Nephron (organoid): ENCODE measurements at regions not wholly inside any gene's neighbourhood (a gene's known extent, or its start where the extent isn't known, plus 50 kb on each side); places are given as distances from the start of the nearest gene placed in this dataset.

ENCODE experiments used
- H3K27ac Mint-ChIP-seq, 3 experiments: 2 replicates each; pipeline ENCODE4 v1.8.0; 2020; ENCODE audit warnings: mixed read lengths in 3 of 3, mild to moderate bottlenecking in 2 of 3, moderate library complexity in 1 of 3
- H3K27me3 Mint-ChIP-seq: 2 replicates; pipeline ENCODE4 v1.8.0; 2021; ENCODE audit warnings: low read depth, mild to moderate bottlenecking, moderate library complexity, mixed read lengths
- H3K36me3 Mint-ChIP-seq: 2 replicates; pipeline ENCODE4 v1.8.0; 2020; ENCODE audit warnings: low read depth, mixed read lengths
- H3K4me1 Mint-ChIP-seq: 2 replicates; pipeline ENCODE4 v1.8.0; 2020; ENCODE audit warnings: mixed read lengths
- H3K4me3 Mint-ChIP-seq, 3 experiments: 2 replicates each; pipeline ENCODE4 v1.8.0; 2020; ENCODE audit warnings: mild to moderate bottlenecking in 3 of 3, mixed read lengths in 3 of 3, moderate library complexity in 2 of 3
- H3K9me3 Mint-ChIP-seq: 2 replicates; pipeline ENCODE4 v1.8.0; 2020; ENCODE audit warnings: mixed read lengths
- TF ChIP-seq, protein P1 (sequence below), 3 experiments: fragments of 200-600 bp; sonication (generic); IDR thresholded peaks; one replicate each; pipeline ENCODE4 v1.5.0; 2021; ENCODE audit warnings: antibody characterized with exemption in 3 of 3; ENCODE audit not compliant: unreplicated experiment in 3 of 3

GRCh38 chr13:53520132-53520531, 491.5 kb downstream of the OLFM4 start:
- no peak overlapping the region for H3K27ac Mint-ChIP-seq
- H3K4me3 Mint-ChIP-seq = no peak overlapping the region
- H3K36me3 Mint-ChIP-seq = no peaks in the 10 kb centered on the region
- TF ChIP-seq, protein P1, sequence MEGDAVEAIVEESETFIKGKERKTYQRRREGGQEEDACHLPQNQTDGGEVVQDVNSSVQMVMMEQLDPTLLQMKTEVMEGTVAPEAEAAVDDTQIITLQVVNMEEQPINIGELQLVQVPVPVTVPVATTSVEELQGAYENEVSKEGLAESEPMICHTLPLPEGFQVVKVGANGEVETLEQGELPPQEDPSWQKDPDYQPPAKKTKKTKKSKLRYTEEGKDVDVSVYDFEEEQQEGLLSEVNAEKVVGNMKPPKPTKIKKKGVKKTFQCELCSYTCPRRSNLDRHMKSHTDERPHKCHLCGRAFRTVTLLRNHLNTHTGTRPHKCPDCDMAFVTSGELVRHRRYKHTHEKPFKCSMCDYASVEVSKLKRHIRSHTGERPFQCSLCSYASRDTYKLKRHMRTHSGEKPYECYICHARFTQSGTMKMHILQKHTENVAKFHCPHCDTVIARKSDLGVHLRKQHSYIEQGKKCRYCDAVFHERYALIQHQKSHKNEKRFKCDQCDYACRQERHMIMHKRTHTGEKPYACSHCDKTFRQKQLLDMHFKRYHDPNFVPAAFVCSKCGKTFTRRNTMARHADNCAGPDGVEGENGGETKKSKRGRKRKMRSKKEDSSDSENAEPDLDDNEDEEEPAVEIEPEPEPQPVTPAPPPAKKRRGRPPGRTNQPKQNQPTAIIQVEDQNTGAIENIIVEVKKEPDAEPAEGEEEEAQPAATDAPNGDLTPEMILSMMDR (IDR thresholded peaks at IDR 0.05; ENCODE audit: unreplicated experiment in 3 of 3) = no peak
- H3K27me3 Mint-ChIP-seq = peaks cover 5% of the 10 kb centered on the region
- no peaks in the 10 kb centered on the region for H3K9me3 Mint-ChIP-seq
- no peaks in the 10 kb centered on the region for H3K4me1 Mint-ChIP-seq

DNA sequence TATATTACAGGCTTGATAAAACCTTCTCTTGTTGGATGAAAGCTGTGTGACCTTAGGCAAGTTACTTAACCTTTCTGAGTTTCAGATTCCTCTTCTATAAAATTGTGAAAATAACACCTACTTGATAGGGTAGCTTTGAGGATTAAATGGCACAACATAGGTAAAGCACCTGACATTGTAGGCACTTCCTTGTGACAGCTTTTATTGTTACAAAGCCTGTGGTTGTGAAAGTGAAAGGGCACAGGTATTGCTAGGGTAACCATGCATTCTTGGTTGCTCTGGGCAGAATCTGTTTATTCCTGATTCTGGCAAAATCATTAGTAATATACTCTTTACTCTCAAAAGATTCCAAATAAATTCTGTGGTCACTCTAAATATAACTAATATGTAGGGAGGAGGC, 493.4 kb downstream of the OLFM4 start:
- TF ChIP-seq, protein P1 (IDR thresholded peaks at IDR 0.05; ENCODE audit: unreplicated experiment in 3 of 3) = no peak
- no peak overlapping the region for H3K27ac Mint-ChIP-seq
- no peaks in the 10 kb centered on the region for H3K36me3 Mint-ChIP-seq
- H3K4me1 Mint-ChIP-seq = no peaks in the 10 kb centered on the region
- H3K4me3 Mint-ChIP-seq = no peak overlapping the region
- no peaks in the 10 kb centered on the region for H3K9me3 Mint-ChIP-seq
- peaks cover 5% of the 10 kb centered on the region for H3K27me3 Mint-ChIP-seq

DNA sequence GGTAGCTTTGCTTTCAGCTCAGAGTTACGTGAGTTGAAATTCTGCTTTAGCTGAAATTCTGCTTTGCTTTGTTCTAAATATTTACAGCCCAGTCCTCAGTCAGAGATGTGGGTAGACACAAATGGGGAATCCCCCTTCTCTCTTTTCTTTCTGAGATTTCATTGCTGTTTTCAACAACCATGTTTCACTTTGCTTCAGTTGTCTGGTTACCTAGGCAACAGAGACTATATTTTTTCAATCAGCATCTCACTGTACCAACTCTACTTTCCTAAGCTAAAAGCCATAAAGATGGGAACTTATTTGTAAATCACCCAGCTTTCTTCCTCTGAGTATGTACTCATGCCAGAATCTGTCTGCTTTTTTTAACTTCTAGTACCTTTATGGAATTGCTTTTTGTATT, 509.0 kb downstream of the OLFM4 start:
- TF ChIP-seq, protein P1 (IDR thresholded peaks at IDR 0.05; ENCODE audit: unreplicated experiment in 3 of 3) = no peak
- Mint-ChIP-seq H3K9me3 (peaks cover 3% of the 10 kb centered on the region), H3K27ac (no peak overlapping the region), H3K36me3 (no peaks in the 10 kb centered on the region), H3K4me1 (no peaks in the 10 kb centered on the region), H3K4me3 (no peak overlapping the region), H3K27me3 (peaks cover 3% of the 10 kb centered on the region)

GRCh38 chr13:53545340-53545941, 516.8 kb downstream of the OLFM4 start:
- Mint-ChIP-seq H3K36me3 (no peaks in the 10 kb centered on the region), H3K27me3 (peaks cover 3% of the 10 kb centered on the region), H3K9me3 (no peaks in the 10 kb centered on the region), H3K27ac (no peak overlapping the region), H3K4me1 (no peaks in the 10 kb centered on the region), H3K4me3 (no peak overlapping the region)
- TF ChIP-seq, protein P1 (IDR thresholded peaks at IDR 0.05; ENCODE audit: unreplicated experiment in 3 of 3) = no peak

DNA sequence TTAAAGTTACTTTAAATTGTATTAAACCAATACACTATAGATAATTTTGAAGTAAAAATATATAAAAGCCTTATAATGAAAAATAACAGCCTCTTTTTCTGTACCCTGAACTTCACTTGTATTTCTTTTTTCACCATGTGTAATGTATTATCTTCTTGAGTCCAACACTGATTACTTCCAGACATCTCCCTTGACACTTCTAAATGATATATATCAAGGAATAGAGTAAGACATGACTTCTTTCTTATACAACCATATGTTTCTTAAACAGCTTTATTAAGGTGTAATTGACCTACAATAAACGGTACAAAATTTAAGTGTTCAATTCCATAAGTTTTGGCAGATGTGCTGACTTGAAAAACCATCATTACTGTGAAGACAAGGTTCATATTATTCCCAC, 531.9 kb downstream of the OLFM4 start:
- Mint-ChIP-seq H3K27me3 (no peaks in the 10 kb centered on the region), H3K9me3 (no peaks in the 10 kb centered on the region), H3K4me1 (peaks cover 7% of the 10 kb centered on the region), H3K36me3 (no peaks in the 10 kb centered on the region), H3K4me3 (no peak overlapping the region), H3K27ac (peak overlapping the region in 1 of 3 experiments; percentile 14)
- TF ChIP-seq, protein P1 (IDR thresholded peaks at IDR 0.05; ENCODE audit: unreplicated experiment in 3 of 3) = no peak

GRCh38 chr13:53562419-53562818, 533.8 kb downstream of the OLFM4 start:
- Mint-ChIP-seq H3K4me3 (no peak overlapping the region), H3K9me3 (no peaks in the 10 kb centered on the region), H3K27me3 (no peaks in the 10 kb centered on the region), H3K36me3 (no peaks in the 10 kb centered on the region), H3K27ac (no peak overlapping the region), H3K4me1 (peaks cover 7% of the 10 kb centered on the region)
- TF ChIP-seq, protein P1 (IDR thresholded peaks at IDR 0.05; ENCODE audit: unreplicated experiment in 3 of 3) = no peak
